ENCODE measurements at regions not wholly inside any gene's neighbourhood (a gene's known extent, or its start where the extent isn't known, plus 50 kb on each side); places are given as distances from the start of the nearest gene placed in this dataset.
"Not testable (repeated sequence)": the region's sequence is repeated elsewhere in the genome, so short reads cannot be mapped to it uniquely, and the experiment has no call there.

DNA sequence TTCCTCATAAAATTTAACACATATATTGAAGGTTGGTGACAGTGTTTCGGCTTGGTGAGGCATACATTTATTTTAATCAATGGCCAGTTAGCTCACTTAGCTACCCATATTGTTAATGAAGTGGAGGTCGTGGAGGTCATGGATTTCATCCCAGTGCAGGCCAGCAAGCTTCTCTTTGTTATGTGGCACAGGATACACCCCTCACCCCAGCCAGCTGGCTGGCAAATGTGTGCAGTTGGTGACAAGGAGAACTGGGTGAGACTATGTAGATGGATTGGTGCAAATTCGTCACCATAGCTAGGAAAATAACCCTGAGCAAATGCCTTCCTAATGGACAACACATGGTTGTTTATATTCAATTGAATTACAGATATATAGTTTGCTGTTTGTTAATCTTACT, 50.5 kb upstream of the FOXP2 start:
- DNase-seq = peak; percentile 1

DNA sequence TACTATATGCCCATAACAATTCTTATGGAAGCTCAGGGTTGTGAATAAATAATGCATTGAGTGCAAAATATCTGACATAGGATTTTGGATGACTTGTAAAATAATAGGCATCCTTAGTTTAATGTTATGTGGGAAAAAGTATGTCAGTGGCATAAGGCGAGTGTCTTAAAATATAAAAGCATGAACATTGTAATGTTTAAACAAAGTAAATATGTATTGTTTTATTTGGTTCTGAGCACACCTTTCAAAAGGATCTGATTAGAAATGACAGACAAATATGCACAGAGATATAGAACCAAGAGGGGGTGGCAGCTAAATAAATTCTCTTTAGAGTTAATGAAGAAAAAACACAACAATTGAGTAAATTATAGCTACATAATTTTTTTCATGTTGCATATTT, 51.3 kb upstream of the FOXP2 start:
- Histone ChIP-seq H3K4me3 (ENCODE audit: insufficient read depth, low read depth, low read length) (no peak overlapping the region), H3K36me3 (replicated peaks; ENCODE audit: control insufficient read depth, insufficient read depth, low read length) (no peaks in the 10 kb centered on the region), H3K27me3 (ENCODE audit: control insufficient read depth, insufficient read depth, low read length) (no peaks in the 10 kb centered on the region)
- no peak for DNase-seq

More for the DNA sequence above, 50.5 kb upstream of the FOXP2 start:
- no peak overlapping the region for H3K4me3 ChIP-seq (ENCODE audit: insufficient read depth, low read depth, low read length)
- H3K36me3 ChIP-seq (replicated peaks; ENCODE audit: control insufficient read depth, insufficient read depth, low read length) = no peaks in the 10 kb centered on the region
- H3K27me3 ChIP-seq (ENCODE audit: control insufficient read depth, insufficient read depth, low read length) = no peaks in the 10 kb centered on the region

DNA sequence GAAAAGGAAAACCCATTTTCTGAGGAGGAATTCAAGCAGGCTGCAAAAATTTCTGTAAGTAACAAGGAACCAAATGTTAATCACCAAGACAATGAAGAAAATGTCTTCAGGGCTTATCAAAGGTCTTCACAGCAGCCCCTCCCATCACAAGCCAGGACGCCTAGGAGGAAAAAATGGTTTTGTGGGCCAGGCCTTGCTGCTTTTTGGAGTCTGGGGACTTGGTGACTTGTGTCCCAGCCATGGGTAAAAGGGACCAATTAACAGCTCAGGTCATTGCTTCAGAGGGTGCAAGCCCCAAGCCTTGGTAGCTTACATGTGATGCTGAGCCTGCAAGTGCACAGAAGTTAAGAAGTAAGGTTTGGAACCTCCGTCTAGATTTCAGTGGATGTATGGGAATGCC, 55.7 kb upstream of the FOXP2 start:
- Histone ChIP-seq H3K27me3 (ENCODE audit: control insufficient read depth, insufficient read depth, low read length) (no peaks in the 10 kb centered on the region), H3K36me3 (replicated peaks; ENCODE audit: control insufficient read depth, insufficient read depth, low read length) (no peaks in the 10 kb centered on the region), H3K4me3 (ENCODE audit: insufficient read depth, low read depth, low read length) (no peak overlapping the region)
- DNase-seq = no peak

DNA sequence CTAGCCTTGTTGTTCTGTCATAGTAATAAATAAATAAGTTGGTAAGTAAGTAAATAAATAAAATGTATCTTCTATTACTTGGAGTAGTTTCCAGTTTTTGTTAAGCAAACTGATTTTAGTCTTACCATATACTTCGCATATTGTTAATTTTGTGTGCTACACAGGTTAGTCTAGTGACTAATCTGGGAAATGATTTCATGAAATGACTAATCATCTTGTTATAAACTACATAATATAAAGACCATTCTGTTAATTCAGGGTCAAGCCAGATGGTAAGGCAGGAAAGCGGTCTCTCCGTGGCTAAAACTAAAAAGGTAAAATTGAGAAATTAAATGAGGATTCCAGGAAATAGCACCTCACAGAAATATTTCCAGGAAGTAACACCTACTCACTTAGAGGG, 58.5 kb upstream of the FOXP2 start:
- Histone ChIP-seq H3K4me3 (ENCODE audit: insufficient read depth, low read depth, low read length) (no peak overlapping the region), H3K36me3 (replicated peaks; ENCODE audit: control insufficient read depth, insufficient read depth, low read length) (no peaks in the 10 kb centered on the region), H3K27me3 (ENCODE audit: control insufficient read depth, insufficient read depth, low read length) (no peaks in the 10 kb centered on the region)
- DNase-seq = no peak

DNA sequence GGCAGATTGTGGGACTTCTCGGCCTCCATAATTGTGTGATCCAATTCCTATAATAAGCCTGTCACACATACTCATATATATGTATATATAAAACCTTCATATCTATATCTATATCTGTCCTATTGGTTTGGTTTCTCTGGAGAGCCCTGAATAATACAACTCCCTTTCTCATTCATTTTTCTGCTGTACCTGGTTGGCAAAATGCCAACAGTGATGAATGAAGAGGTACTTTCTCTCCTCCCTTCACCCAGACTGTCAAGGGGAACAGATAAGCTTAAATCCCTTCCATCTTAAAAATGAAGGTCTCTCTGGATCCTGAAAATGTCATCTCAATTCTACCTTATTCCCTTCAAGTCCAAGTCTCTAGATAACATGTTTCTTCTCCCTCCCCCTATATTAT, 60.3 kb upstream of the FOXP2 start:
- Histone ChIP-seq H3K4me3 (ENCODE audit: insufficient read depth, low read depth, low read length) (no peak overlapping the region), H3K36me3 (replicated peaks; ENCODE audit: control insufficient read depth, insufficient read depth, low read length) (no peaks in the 10 kb centered on the region), H3K27me3 (ENCODE audit: control insufficient read depth, insufficient read depth, low read length) (no peaks in the 10 kb centered on the region)
- DNase-seq = no peak

DNA sequence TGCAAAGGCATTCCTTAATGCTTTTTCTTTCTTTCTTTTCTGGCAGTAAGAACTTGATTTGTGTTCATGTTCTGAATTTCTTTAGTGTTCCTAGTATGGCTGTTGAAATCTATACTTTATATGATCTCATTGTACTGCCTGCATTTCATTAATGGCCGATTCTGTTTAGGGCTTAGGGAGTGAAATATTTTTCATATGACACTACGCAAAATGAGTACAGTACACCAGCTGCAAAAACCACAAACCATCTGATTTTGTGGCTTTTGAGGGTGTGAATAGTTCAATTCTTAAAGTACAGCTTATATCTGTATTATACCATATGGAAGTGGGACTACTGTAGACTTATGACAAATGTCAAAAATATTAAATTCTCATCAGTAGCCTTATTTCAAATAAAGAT, 69.1 kb upstream of the FOXP2 start:
- Histone ChIP-seq H3K27me3 (ENCODE audit: control insufficient read depth, insufficient read depth, low read length) (no peaks in the 10 kb centered on the region), H3K4me3 (ENCODE audit: insufficient read depth, low read depth, low read length) (no peak overlapping the region), H3K36me3 (replicated peaks; ENCODE audit: control insufficient read depth, insufficient read depth, low read length) (no peaks in the 10 kb centered on the region)
- no peak for DNase-seq

DNA sequence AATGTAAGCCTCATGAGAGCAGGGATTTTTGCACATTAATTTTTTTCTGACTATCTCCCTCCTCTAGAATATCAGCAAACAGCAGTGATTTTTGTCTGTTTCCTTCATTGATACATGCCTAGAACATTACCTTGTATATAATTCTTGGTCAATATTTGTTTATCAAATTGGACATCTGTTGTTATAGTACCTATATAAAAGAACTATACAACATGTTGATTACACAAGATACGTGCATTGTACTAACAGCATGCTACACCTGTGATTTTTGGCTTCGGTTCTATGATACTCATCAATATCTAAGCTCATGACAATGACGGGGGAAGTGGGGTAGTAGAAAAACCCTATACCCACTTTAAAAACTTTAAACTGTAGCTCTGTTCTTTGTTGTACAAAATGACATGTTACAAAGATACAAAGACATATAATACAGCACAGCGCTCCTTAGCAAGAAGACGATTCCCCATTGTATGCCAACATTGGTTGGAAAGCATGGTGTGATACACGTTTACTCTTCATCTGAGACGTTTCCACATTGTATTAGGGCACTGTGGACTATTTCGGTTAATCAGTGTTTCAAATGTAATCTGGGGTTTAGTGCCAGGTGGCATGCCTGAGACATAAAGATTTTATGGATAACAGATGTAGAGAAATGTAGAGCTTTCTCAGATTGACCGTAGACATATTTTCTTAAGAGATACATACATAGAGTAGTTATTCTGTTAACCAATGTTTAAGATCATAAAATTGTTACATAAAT, 70.5 kb upstream of the FOXP2 start:
- no peak for DNase-seq
- H3K27me3 ChIP-seq (ENCODE audit: control insufficient read depth, insufficient read depth, low read length) = no peaks in the 10 kb centered on the region
- H3K36me3 ChIP-seq (replicated peaks; ENCODE audit: control insufficient read depth, insufficient read depth, low read length) = no peaks in the 10 kb centered on the region
- H3K4me3 ChIP-seq (ENCODE audit: insufficient read depth, low read depth, low read length) = no peak overlapping the region

DNA sequence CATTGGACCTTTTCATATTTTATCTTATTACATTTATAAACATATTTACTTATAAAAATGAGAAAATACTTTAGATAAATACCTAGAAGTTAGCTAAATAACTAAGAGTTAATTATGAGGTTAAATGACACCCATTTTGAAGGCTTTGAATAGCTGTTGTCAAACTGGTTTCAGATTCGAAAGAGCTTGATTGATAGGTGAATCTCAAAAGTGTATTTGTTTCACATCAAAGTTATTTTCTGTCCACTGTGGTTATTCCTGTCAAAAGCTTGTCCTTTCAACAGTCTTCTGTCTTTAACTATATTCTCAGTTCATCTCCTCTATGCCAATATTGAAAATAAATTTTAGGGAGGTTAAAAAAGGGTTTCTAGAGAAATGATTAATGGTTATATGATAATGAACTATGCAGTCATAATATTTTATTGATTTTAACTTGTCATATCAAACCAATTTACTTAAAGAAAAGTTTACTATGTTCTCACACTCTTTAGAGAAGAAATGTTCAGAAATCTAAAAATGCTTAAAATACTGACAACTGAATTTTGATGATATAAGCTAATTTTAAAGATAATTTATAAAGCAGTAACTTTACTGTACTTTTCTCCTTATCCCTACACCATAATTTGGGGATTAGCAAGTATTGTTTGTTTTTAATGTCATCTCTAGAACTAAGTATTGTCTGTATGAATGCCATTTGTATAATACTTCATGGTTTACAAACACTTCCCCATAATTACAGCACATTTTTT, 72.0 kb upstream of the FOXP2 start:
- no peaks in the 10 kb centered on the region for H3K36me3 ChIP-seq (replicated peaks; ENCODE audit: control insufficient read depth, insufficient read depth, low read length)
- H3K27me3 ChIP-seq (ENCODE audit: control insufficient read depth, insufficient read depth, low read length) = no peaks in the 10 kb centered on the region
- no peak overlapping the region for H3K4me3 ChIP-seq (ENCODE audit: insufficient read depth, low read depth, low read length)
- DNase-seq = no peak

DNA sequence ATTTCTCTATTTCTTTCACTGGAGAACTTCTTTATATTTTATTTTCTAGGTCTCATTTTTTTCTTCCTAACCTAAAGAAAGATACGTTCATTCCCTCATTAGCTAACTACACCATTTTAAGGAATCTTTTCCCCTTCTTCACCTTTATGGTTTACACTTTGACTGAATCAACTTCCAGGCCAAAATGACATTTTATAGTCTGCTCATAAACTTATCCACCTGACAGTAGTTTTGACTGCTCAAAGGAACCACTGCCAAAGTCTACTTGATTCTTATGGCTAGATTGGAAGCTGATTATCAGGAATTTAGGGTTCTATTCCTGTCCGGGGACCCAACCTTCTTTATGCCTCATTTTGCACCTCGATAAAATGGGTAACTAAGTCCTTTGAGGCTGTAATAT, 73.0 kb upstream of the FOXP2 start:
- DNase-seq = no peak
- no peaks in the 10 kb centered on the region for H3K36me3 ChIP-seq (replicated peaks; ENCODE audit: control insufficient read depth, insufficient read depth, low read length)
- no peaks in the 10 kb centered on the region for H3K27me3 ChIP-seq (ENCODE audit: control insufficient read depth, insufficient read depth, low read length)
- no peak overlapping the region for H3K4me3 ChIP-seq (ENCODE audit: insufficient read depth, low read depth, low read length)

DNA sequence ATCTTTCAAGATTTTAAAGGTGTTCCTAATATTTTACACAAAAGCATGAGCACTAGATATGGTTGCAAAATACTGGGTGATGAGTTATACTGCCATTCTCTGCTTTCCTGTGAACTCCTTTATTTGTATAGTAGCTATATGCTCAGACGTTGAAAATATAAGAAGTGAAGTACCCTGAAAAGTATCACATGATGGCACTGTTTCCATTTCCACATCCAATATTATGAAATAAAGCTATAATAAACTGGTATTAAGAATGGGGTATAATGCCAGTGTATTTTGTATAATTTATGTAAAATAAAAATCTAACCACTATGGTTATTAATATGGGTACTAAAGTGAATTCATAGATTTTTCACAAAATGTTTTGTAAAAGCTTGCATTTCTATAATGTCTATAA, 79.6 kb upstream of the FOXP2 start:
- no peak for DNase-seq
- Histone ChIP-seq H3K36me3 (replicated peaks; ENCODE audit: control insufficient read depth, insufficient read depth, low read length) (no peaks in the 10 kb centered on the region), H3K4me3 (ENCODE audit: insufficient read depth, low read depth, low read length) (no peak overlapping the region), H3K27me3 (ENCODE audit: control insufficient read depth, insufficient read depth, low read length) (no peaks in the 10 kb centered on the region)

DNA sequence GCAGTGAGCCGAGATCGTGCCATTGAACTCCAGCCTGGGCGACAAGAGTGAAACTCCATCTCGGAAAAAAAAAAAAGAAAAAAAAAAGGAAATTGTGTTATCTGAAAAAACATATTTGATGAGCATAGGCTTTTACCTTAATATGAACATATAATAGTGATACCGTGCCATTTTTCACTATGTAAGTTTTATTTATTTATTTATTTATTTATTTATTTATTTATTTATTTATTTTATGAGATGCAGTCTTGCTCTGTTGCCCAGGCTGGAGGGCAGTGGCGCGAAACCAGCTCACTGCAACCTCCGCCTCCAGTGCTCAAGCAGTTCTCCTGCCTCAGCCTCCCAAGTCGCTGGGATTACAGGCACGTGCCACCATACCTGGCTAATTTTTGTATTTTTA, 85.2 kb upstream of the FOXP2 start:
- not testable (repeated sequence) for DNase-seq; H3K36me3 ChIP-seq (replicated peaks; ENCODE audit: control insufficient read depth, insufficient read depth, low read length); H3K27me3 ChIP-seq (ENCODE audit: control insufficient read depth, insufficient read depth, low read length)

DNA sequence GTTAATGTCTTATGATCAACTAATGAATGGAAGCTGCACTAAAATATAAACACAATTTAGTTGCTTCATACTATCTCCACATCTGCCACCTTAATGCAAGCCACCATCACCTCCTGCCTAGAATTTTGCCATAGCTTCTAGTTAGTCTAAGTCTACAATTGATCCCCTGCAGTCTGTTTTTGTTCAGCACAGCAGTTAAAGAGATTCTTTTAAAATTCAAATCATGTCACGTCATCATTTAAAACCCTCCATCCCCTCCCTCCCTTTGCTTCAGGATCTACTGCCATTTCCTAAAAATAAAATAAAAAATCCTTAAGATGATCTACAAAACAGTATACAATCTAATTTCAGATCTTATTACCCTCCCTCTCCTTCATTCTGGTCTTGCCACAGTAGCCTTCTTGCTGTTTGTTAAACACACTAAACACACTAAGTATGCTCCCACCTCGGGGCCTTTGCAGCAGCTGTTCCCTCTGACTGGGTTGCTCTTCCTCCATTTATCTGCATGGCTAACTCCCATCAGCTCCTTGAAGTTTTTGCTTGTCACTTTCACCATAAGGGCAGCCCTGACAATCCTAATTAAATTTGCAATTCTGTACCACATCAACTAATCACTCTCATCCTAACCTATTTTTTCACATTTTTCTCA, 97.0 kb upstream of the FOXP2 start:
- Histone ChIP-seq H3K36me3 (replicated peaks; ENCODE audit: control insufficient read depth, insufficient read depth, low read length) (no peaks in the 10 kb centered on the region), H3K27me3 (ENCODE audit: control insufficient read depth, insufficient read depth, low read length) (no peaks in the 10 kb centered on the region), H3K4me3 (ENCODE audit: insufficient read depth, low read depth, low read length) (no peak overlapping the region)
- no peak for DNase-seq

More for the DNA sequence above, 85.2 kb upstream of the FOXP2 start:
- H3K4me3 ChIP-seq (ENCODE audit: insufficient read depth, low read depth, low read length) = not testable (repeated sequence)

DNA sequence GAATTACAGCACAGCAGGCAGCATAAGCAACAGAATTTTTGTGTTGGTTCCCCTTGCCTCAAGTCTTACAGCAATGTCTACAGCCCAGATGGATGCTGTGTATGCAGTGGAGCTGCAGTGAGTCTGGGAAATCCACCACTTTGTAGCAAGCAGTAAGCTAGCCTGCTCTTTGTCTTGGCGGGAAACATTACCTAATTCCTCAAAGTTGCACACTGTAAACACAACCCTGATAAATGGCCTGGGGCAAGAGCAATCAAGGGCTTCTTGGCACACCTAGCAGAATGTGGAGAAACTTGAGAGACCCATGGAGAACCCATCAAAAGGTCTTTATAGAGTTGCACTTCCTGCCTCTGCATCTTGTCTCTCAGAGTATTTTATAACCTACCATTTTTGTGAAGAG, 102.0 kb upstream of the FOXP2 start:
- no peak for DNase-seq

DNA sequence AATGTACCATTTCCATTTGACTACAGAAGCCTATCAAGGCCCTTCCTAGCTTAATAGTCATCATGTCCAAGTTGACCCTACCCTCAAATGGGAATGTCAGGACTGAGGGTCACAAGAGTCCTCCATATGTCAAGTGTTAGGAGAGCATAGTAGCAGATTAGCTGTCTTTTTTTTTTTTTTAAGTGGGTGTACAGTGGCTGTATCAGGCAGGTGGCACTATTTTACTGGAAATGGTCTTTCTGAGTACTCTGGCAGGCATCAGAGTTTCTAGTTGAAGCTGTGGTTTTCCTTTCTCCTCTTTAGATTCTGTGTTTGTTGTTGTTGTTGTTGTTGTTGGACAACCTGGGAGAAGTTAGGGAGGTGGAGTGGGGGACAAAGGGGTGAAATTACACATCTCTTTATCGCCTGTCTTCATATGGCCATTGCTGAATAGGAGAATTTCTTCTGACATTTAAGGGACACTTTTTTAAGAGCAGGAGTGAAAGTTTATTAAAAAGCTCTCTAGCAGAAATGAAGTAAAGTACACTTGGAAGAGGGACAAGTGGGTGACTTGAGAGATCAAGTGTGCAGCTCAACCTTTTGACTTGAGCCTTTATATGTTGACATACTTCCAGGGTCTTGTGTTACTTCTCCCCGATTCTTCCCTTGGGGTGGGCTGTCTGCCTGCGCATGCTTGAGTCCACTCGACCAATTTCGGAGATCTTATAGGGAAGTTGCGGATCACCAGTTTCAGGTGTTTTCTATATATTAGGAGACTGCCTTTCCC, 104.1 kb upstream of the FOXP2 start:
- Histone ChIP-seq H3K4me3 (ENCODE audit: insufficient read depth, low read depth, low read length) (no peak overlapping the region), H3K36me3 (replicated peaks; ENCODE audit: control insufficient read depth, insufficient read depth, low read length) (no peaks in the 10 kb centered on the region), H3K27me3 (ENCODE audit: control insufficient read depth, insufficient read depth, low read length) (no peaks in the 10 kb centered on the region)
- DNase-seq = no peak

More for the DNA sequence above, 102.0 kb upstream of the FOXP2 start:
- H3K27me3 ChIP-seq (ENCODE audit: control insufficient read depth, insufficient read depth, low read length) = no peaks in the 10 kb centered on the region
- H3K36me3 ChIP-seq (replicated peaks; ENCODE audit: control insufficient read depth, insufficient read depth, low read length) = no peaks in the 10 kb centered on the region
- H3K4me3 ChIP-seq (ENCODE audit: insufficient read depth, low read depth, low read length) = no peak overlapping the region
